ENCODE measurements at regions not wholly inside any gene's neighbourhood (a gene's known extent, or its start where the extent isn't known, plus 50 kb on each side); places are given as distances from the start of the nearest gene placed in this dataset.

DNA sequence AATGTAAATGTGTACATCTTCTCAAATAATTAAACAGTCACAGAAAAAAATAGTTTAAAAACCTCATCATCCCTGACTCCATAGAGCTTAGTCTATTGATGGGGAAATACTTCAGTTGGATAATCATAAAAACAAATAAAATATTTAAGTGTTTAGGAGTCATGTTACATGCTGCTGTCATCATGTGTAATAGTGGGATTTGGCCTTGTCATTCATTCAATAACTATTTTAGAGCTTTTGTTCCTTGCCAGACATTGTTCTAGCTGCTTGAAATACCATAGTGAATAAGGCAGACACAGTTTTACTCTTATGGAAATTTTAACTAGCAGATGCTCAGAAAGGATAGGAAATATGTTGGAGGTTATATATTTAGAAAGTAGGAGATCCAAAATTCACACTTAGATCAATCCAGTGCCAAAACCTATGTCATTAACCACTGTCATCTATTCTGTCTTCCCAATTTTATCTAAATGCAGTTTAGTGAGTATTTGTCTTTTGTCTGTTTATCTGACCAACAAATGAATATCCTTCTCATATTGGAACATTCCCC lies 324.7 kb downstream of the CASP12 start (continued):
- TF ChIP-seq ADNP (CRISPR knock-in tag; IDR thresholded peaks at IDR 0.05) (no peak), KDM2A (CRISPR knock-in tag; IDR thresholded peaks at IDR 0.05; ENCODE audit: borderline replicate concordance, low read depth) (no peak), ZNF530 (CRISPR knock-in tag; IDR thresholded peaks at IDR 0.05; ENCODE audit: low read depth) (no peak)
- TF ChIP-seq, protein P1, sequence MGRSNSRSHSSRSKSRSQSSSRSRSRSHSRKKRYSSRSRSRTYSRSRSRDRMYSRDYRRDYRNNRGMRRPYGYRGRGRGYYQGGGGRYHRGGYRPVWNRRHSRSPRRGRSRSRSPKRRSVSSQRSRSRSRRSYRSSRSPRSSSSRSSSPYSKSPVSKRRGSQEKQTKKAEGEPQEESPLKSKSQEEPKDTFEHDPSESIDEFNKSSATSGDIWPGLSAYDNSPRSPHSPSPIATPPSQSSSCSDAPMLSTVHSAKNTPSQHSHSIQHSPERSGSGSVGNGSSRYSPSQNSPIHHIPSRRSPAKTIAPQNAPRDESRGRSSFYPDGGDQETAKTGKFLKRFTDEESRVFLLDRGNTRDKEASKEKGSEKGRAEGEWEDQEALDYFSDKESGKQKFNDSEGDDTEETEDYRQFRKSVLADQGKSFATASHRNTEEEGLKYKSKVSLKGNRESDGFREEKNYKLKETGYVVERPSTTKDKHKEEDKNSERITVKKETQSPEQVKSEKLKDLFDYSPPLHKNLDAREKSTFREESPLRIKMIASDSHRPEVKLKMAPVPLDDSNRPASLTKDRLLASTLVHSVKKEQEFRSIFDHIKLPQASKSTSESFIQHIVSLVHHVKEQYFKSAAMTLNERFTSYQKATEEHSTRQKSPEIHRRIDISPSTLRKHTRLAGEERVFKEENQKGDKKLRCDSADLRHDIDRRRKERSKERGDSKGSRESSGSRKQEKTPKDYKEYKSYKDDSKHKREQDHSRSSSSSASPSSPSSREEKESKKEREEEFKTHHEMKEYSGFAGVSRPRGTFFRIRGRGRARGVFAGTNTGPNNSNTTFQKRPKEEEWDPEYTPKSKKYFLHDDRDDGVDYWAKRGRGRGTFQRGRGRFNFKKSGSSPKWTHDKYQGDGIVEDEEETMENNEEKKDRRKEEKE (IDR thresholded peaks at IDR 0.05) = no peak

DNA sequence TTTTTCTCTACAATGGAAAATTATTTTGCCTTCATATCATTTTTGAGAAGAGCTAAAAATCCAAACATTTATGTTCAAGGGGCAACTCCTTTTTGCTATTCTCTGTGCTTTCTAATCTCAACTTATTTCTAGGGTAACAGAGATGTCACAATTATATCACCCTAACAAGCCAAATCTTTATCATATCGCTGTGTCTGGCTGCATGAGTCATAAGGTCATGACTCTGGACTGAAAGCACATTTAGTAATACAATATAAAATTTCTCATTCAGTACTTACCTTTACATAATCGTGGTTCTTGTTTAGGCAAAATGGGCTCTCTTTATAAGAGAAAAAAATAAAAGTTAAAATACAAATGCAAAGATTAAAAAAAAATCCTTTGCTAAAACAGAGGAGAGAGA lies 326.0 kb downstream of the CASP12 start:
- no peaks in the 10 kb centered on the region for H3K36me3 ChIP-seq (replicated peaks in 1 of 2; ENCODE audit: control insufficient read depth in 1 of 2, insufficient read depth in 2 of 2, low read length in 2 of 2)
- no peak overlapping the region for H3K4me3 ChIP-seq (replicated peaks in 1 of 3; ENCODE audit: insufficient read depth in 1 of 3, low read depth in 2 of 3, low read length in 3 of 3)
- H3K9ac ChIP-seq (ENCODE audit: insufficient read depth, low read depth, low read length) = no peak overlapping the region
- intact Hi-C loops (cut with micrococcal nuclease; ENCODE audit: unreplicated experiment) (no loop called here), in situ Hi-C loops (cut with HindIII; ENCODE audit: extremely low pct_ligation_motif_present, low pct_unique_long_range_greater_than_20kb) (no loop called here)
- CTCF ChIA-PET (ENCODE audit: low intra/inter-chr PET ratio, low total read pairs) = no interaction called here
- BruUV-seq (replicated peaks) = no TSS peak
- no peaks in the 10 kb centered on the region for H3K79me2 ChIP-seq (ENCODE audit: insufficient read depth, low read length)
- H3K27ac ChIP-seq (ENCODE audit: extremely low read length, insufficient read depth, low read length) = no peak overlapping the region
- no peak for ATAC-seq
- peaks cover 51% of the 10 kb centered on the region for H3K9me3 ChIP-seq (ENCODE audit: low read length)
- WGBS (ENCODE audit: low lambda C conversion rate) = 1% methylated on average over 2 of the region's 2 CpGs
- no peaks in the 10 kb centered on the region for H3K4me1 ChIP-seq (ENCODE audit: insufficient read depth, low read length)
- POLR2A ChIA-PET = no interaction called here
- H3K4me2 ChIP-seq (ENCODE audit: low read depth, low read length) = no peak overlapping the region
- H2AFZ ChIP-seq (ENCODE audit: low read length) = no peak overlapping the region
- FAIRE-seq = no peak
- no peak for DNase-seq (ENCODE audit: low spot score)
- no peaks in the 10 kb centered on the region for H3K27me3 ChIP-seq (ENCODE audit: control insufficient read depth in 1 of 2, insufficient read depth in 2 of 2, low read length in 2 of 2)
- H4K20me1 ChIP-seq (ENCODE audit: insufficient read depth, low read length) = no peaks in the 10 kb centered on the region
- TF ChIP-seq, protein P2, sequence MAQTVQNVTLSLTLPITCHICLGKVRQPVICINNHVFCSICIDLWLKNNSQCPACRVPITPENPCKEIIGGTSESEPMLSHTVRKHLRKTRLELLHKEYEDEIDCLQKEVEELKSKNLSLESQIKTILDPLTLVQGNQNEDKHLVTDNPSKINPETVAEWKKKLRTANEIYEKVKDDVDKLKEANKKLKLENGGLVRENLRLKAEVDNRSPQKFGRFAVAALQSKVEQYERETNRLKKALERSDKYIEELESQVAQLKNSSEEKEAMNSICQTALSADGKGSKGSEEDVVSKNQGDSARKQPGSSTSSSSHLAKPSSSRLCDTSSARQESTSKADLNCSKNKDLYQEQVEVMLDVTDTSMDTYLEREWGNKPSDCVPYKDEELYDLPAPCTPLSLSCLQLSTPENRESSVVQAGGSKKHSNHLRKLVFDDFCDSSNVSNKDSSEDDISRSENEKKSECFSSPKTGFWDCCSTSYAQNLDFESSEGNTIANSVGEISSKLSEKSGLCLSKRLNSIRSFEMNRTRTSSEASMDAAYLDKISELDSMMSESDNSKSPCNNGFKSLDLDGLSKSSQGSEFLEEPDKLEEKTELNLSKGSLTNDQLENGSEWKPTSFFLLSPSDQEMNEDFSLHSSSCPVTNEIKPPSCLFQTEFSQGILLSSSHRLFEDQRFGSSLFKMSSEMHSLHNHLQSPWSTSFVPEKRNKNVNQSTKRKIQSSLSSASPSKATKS (CRISPR knock-in tag; IDR thresholded peaks at IDR 0.05) = no peak
- TF ChIP-seq ZNF891 (CRISPR knock-in tag; IDR thresholded peaks at IDR 0.05) = no peak
- TF ChIP-seq, protein P3, sequence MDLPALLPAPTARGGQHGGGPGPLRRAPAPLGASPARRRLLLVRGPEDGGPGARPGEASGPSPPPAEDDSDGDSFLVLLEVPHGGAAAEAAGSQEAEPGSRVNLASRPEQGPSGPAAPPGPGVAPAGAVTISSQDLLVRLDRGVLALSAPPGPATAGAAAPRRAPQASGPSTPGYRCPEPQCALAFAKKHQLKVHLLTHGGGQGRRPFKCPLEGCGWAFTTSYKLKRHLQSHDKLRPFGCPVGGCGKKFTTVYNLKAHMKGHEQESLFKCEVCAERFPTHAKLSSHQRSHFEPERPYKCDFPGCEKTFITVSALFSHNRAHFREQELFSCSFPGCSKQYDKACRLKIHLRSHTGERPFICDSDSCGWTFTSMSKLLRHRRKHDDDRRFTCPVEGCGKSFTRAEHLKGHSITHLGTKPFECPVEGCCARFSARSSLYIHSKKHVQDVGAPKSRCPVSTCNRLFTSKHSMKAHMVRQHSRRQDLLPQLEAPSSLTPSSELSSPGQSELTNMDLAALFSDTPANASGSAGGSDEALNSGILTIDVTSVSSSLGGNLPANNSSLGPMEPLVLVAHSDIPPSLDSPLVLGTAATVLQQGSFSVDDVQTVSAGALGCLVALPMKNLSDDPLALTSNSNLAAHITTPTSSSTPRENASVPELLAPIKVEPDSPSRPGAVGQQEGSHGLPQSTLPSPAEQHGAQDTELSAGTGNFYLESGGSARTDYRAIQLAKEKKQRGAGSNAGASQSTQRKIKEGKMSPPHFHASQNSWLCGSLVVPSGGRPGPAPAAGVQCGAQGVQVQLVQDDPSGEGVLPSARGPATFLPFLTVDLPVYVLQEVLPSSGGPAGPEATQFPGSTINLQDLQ (CRISPR knock-in tag; IDR thresholded peaks at IDR 0.05) = no peak
- TF ChIP-seq ETV6 (CRISPR knock-in tag; conservative IDR thresholded peaks at IDR 0.05) = no peak
- TF ChIP-seq, protein P4, sequence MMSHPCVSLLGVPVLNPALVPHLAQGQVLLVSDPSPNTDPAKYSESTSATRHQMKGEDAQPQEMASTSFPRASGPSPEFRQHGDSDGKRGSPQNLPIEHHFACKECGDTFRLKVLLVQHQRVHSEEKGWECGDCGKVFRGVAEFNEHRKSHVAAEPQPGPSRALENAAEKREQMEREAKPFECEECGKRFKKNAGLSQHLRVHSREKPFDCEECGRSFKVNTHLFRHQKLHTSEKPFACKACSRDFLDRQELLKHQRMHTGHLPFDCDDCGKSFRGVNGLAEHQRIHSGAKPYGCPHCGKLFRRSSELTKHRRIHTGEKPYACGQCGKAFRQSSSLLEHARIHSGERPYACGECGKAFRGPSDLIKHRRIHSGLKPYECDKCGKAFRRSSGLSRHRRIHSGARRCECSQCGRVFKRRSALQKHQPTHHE (CRISPR knock-in tag; IDR thresholded peaks at IDR 0.05; ENCODE audit: borderline replicate concordance) = no peak
- no peak for TF ChIP-seq NCOA2 (CRISPR knock-in tag; IDR thresholded peaks at IDR 0.05)
- TF ChIP-seq NCOR1 (IDR thresholded peaks at IDR 0.05; ENCODE audit: borderline replicate concordance, low read length) = no peak
- TF ChIP-seq ZNF354B (CRISPR knock-in tag; IDR thresholded peaks at IDR 0.05) = no peak
- TF ChIP-seq NFKB2 (CRISPR knock-in tag; IDR thresholded peaks at IDR 0.05; ENCODE audit: borderline replicate concordance) = no peak
- no peak for TF ChIP-seq ELF4 (CRISPR knock-in tag; IDR thresholded peaks at IDR 0.05; ENCODE audit: borderline replicate concordance)
